SU-DHL-6 (cell line): ENCODE measurements at regions not wholly inside any gene's neighbourhood (a gene's known extent, or its start where the extent isn't known, plus 50 kb on each side); places are given as distances from the start of the nearest gene placed in this dataset.

ENCODE experiments used
- H2AFZ ChIP-seq: fragments of 200-600 bp; sonication (generic); 2 replicates; pipeline ENCODE4 v1.6.1; 2014; ENCODE audit warnings: low read depth, mild to moderate bottlenecking, moderate library complexity, mixed read lengths, antibody characterized with exemption, low read length; ENCODE audit not compliant: severe bottlenecking
- H3F3A ChIP-seq: fragments of 200-600 bp; shearing (Covaris generic); 2 replicates; pipeline ENCODE4 v1.6.0; 2016; ENCODE audit warnings: antibody characterized with exemption, mild to moderate bottlenecking; ENCODE audit not compliant: insufficient read depth
- H3K27ac ChIP-seq: fragments of 200-600 bp; sonication (generic); 2 replicates; pipeline ENCODE4 v1.5.1; 2016; ENCODE audit warnings: low read depth, mild to moderate bottlenecking, low read length, moderate library complexity, mixed read lengths
- H3K27me3 ChIP-seq: fragments of 200-600 bp; sonication (generic), shearing (Covaris generic); 2 replicates; pipeline ENCODE4 v1.6.0; 2014; ENCODE audit warnings: mild to moderate bottlenecking, low read length
- H3K36me3 ChIP-seq: fragments of 200-600 bp; sonication (generic); 2 replicates; pipeline ENCODE4 v1.6.1; 2014; ENCODE audit warnings: mild to moderate bottlenecking, low read length, mixed read lengths
- H3K4me2 ChIP-seq: fragments of 300-600, 200-600 bp; shearing (Covaris generic), sonication (generic); 2 replicates; pipeline ENCODE4 v1.6.0; 2014; ENCODE audit warnings: low read length, low read depth, mild to moderate bottlenecking; ENCODE audit not compliant: poor library complexity, severe bottlenecking
- H3K4me3 ChIP-seq: fragments of 200-600 bp; sonication (generic); 2 replicates; pipeline ENCODE4 v1.5.1; 2014; ENCODE audit warnings: antibody characterized with exemption, low read length, mild to moderate bottlenecking, mixed read lengths; ENCODE audit not compliant: insufficient read depth, poor library complexity, severe bottlenecking
- H3K79me2 ChIP-seq: fragments of 200-600 bp; sonication (generic); 2 replicates; pipeline ENCODE4 v1.6.1; 2014; ENCODE audit warnings: mild to moderate bottlenecking, low read length, moderate library complexity; ENCODE audit not compliant: insufficient read depth
- H3K9ac ChIP-seq: fragments of 200-600 bp; sonication (generic); 2 replicates; pipeline ENCODE4 v1.7.0; 2014; ENCODE audit warnings: mild to moderate bottlenecking, low read length
- H3K9me2 ChIP-seq: fragments of 200-600 bp; sonication (generic); replicated peaks from 2 replicates; pipeline ENCODE4 v1.6.1; 2014; ENCODE audit warnings: low read length; ENCODE audit not compliant: insufficient read depth
- H3K9me3 ChIP-seq: fragments of 200-600 bp; sonication (generic); 2 replicates; pipeline ENCODE4 v1.6.1; 2014; ENCODE audit warnings: low read length, mixed read lengths; ENCODE audit not compliant: insufficient read depth
- H4K20me1 ChIP-seq: fragments of 200-600 bp; sonication (generic); 2 replicates; pipeline ENCODE4 v1.6.1; 2014; ENCODE audit warnings: low read depth, mild to moderate bottlenecking, antibody characterized with exemption, low read length, moderate library complexity, mixed read lengths
- CTCF ChIP-seq: fragments of 200-600 bp; sonication (generic); IDR thresholded peaks from one replicate; pipeline ENCODE4 v1.5.1; 2017; ENCODE audit warnings: antibody characterized with exemption, mild to moderate bottlenecking, low read length, moderate library complexity; ENCODE audit not compliant: insufficient read depth, poor library complexity, severe bottlenecking
- EZH2phosphoT487 ChIP-seq: fragments of 200-600 bp; sonication (generic), shearing (Covaris generic); conservative IDR thresholded peaks from 2 replicates; pipeline ENCODE4 v1.6.1; 2018; ENCODE audit warnings: mild to moderate bottlenecking, antibody characterized with exemption, low read length, moderate library complexity, mixed read lengths

GRCh38 chr4:177770776-177771175 is 328.5 kb upstream of the AGA start:
- H3K36me3 ChIP-seq, result no peaks in the 10 kb centered on the region
- no peaks in the 10 kb centered on the region for H3F3A ChIP-seq
- no peak overlapping the region for H2AFZ ChIP-seq
- H3K9ac ChIP-seq, result no peak overlapping the region
- H4K20me1 ChIP-seq, result no peaks in the 10 kb centered on the region
- H3K9me2 ChIP-seq, result no peaks in the 10 kb centered on the region
- no peaks in the 10 kb centered on the region for H3K9me3 ChIP-seq
- no peaks in the 10 kb centered on the region for H3K79me2 ChIP-seq
- H3K4me2 ChIP-seq, result no peak overlapping the region
- H3K4me3 ChIP-seq, result no peak overlapping the region
- no peaks in the 10 kb centered on the region for H3K27me3 ChIP-seq
- no peak for TF ChIP-seq EZH2phosphoT487
- TF ChIP-seq CTCF, result no peak
- no peak overlapping the region for H3K27ac ChIP-seq

DNA sequence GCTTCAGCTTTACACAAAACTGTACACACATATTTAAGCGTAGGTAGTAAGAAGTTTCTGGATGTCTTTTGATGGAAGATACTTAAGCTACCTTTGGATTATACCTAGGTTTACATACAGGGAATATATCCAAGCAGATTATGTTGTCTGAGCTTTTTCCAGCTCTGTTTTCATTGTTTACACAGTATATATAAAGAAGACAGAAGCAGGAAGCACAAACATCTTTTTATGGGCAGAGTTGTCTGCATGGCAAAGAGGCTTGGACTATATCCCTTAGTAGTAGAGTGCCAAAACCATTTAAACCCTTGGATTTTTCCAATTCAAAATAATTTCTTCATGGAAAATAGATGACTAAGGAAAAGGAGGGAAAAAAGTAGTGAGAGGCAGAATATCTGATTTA is 329.4 kb upstream of the AGA start:
- Histone ChIP-seq H3F3A (no peaks in the 10 kb centered on the region), H4K20me1 (no peaks in the 10 kb centered on the region), H3K4me3 (no peak overlapping the region), H3K9me2 (no peaks in the 10 kb centered on the region), H3K9ac (no peak overlapping the region), H3K9me3 (no peaks in the 10 kb centered on the region), H3K79me2 (no peaks in the 10 kb centered on the region), H3K27ac (no peak overlapping the region), H3K36me3 (no peaks in the 10 kb centered on the region), H3K4me2 (no peak overlapping the region), H2AFZ (no peak overlapping the region), H3K27me3 (no peaks in the 10 kb centered on the region)
- TF ChIP-seq CTCF (no peak), EZH2phosphoT487 (no peak)

DNA sequence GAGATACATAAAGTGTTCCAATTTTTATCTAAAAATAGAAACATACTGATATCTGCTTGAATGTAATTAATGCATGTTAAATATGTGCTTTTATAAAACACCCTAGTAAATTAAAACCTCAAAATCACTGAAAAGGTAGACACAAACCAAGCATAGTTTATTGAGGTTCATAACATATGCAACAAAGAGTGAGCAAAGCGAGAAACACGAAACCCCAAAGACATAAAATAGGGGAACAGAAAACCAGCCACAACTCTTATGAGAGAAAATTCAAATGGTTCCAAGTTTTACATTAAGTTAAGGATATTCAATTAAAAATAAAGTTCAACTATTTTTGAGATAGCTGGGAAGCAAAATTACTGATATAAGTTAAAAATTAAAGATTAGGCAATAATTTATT is 336.4 kb upstream of the AGA start:
- Histone ChIP-seq H3K27me3 (no peaks in the 10 kb centered on the region), H4K20me1 (no peaks in the 10 kb centered on the region), H2AFZ (no peak overlapping the region), H3K9me2 (no peaks in the 10 kb centered on the region), H3K36me3 (no peaks in the 10 kb centered on the region), H3F3A (no peaks in the 10 kb centered on the region), H3K9me3 (no peaks in the 10 kb centered on the region), H3K27ac (no peak overlapping the region), H3K4me2 (no peak overlapping the region), H3K9ac (no peak overlapping the region), H3K4me3 (no peak overlapping the region), H3K79me2 (no peaks in the 10 kb centered on the region)
- TF ChIP-seq EZH2phosphoT487 (no peak), CTCF (no peak)

GRCh38 chr4:177785000-177785399 is 342.8 kb upstream of the AGA start:
- H3K27ac ChIP-seq, result no peak overlapping the region
- H3K27me3 ChIP-seq, result no peaks in the 10 kb centered on the region
- no peaks in the 10 kb centered on the region for H3F3A ChIP-seq
- H3K9ac ChIP-seq, result no peak overlapping the region
- TF ChIP-seq CTCF, result no peak
- TF ChIP-seq EZH2phosphoT487, result no peak
- H2AFZ ChIP-seq, result no peak overlapping the region
- H3K9me3 ChIP-seq, result no peaks in the 10 kb centered on the region
- no peaks in the 10 kb centered on the region for H3K9me2 ChIP-seq
- no peaks in the 10 kb centered on the region for H3K79me2 ChIP-seq
- H4K20me1 ChIP-seq, result no peaks in the 10 kb centered on the region
- H3K4me3 ChIP-seq, result no peak overlapping the region
- no peaks in the 10 kb centered on the region for H3K36me3 ChIP-seq
- no peak overlapping the region for H3K4me2 ChIP-seq
